SH-SY5Y (cell line): ENCODE measurements at regions not wholly inside any gene's neighbourhood (a gene's known extent, or its start where the extent isn't known, plus 50 kb on each side); places are given as distances from the start of the nearest gene placed in this dataset.

Experiments used
- GATA2 ChIP-seq: IDR thresholded peaks from 2 replicates; pipeline ENCODE4 v1.6.1; 2011; ENCODE audit warnings: mild to moderate bottlenecking, low read depth, low read length
- GATA3 ChIP-seq: IDR thresholded peaks from 2 replicates; pipeline ENCODE4 v1.6.1; 2011; ENCODE audit warnings: low read depth, mild to moderate bottlenecking, low read length, moderate library complexity

- TF ChIP-seq GATA2, result no peak
- TF ChIP-seq GATA3, result no peak
These were observed 276.5 kb downstream of the ETS1 start for GRCh38 chr11:128310676-128311445.
